LNCAP (cell line): ENCODE measurements at regions not wholly inside any gene's neighbourhood (a gene's known extent, or its start where the extent isn't known, plus 50 kb on each side); places are given as distances from the start of the nearest gene placed in this dataset.

Experiments
- CTCF ChIP-seq: fragments of 450-650 bp; IDR thresholded peaks from 2 replicates; pipeline ENCODE4 v1.5.1; 2017; ENCODE audit warnings: mild to moderate bottlenecking

DNA sequence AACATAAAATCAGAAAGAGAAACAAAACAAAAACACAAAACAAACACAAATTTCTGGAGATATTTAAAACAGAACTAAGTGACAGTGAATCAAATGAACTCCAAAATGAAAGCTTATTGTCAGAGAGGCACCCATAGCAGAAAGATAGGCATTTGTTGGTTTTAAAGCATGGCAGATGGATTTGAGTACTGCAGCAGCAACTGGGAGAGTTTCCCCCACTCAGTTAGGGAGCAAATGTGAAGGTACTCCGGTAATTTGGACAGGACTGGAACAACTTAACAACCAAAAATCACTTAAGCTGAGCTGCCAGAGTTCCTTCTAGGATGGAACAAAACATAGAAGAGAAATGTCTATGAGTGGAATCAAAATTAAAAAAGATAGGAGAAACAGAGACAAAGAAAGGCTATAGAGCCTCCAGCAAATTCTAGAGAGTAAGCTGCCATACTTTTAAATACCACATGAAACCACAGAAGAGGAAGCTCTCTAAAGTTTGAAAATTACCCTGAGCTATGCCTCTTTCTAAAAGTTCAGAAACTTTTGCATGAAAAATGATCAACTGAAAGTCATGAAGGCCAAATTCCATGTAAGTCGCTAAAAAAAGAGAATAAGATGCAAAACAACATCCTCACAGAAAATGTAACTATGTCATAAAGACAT is 1248.3 kb upstream of the USP15 start:
- no peak for TF ChIP-seq CTCF

GRCh38 chr12:61018571-61018970 is 1241.6 kb upstream of the USP15 start:
- TF ChIP-seq CTCF, result no peak

GRCh38 chr12:61023231-61023630 is 1237.0 kb upstream of the USP15 start:
- no peak for TF ChIP-seq CTCF

DNA sequence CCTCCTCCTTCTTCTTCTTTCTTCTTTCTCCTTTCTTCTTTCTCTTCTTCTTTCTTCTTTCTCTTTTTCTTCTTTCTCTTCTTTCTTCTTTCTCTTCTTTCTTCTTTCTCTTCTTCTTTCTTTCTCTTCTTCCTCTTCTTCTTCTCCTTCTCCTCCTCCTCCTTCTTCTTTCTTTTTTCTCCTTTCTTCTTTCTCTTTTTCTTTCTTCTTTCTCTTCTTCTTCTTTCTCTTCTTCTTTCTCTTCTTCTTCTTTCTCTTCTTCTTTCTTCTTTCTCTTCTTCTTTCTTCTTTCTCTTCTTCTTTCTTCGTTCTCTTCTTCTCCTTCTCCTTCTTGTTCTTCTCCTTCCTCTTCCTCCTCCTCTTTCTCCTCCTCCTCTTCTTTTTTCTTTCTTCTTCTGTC is 1230.7 kb upstream of the USP15 start:
- TF ChIP-seq CTCF, result no peak

DNA sequence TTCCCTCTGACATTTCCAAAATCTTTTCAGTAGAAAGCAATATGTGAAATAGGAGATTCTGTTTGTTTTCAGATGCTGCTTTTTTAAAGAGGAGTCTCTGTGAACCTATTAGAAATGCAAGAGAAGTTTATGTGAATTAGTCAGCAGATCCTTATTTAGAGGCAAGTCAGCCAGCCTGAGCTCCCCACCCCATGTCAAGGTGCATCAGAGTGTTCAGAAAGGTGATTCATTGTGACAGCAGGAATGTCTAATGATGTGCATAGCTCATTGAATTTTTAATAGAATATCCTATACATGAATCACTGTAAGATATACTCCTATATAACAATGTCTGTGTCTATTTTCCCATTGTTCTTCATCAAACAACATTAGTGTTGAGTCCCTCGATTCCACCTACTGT is 1222.4 kb upstream of the USP15 start:
- no peak for TF ChIP-seq CTCF

- no peak for TF ChIP-seq CTCF
Observed at GRCh38 chr12:61043838-61044237, 1216.4 kb upstream of the USP15 start.

DNA sequence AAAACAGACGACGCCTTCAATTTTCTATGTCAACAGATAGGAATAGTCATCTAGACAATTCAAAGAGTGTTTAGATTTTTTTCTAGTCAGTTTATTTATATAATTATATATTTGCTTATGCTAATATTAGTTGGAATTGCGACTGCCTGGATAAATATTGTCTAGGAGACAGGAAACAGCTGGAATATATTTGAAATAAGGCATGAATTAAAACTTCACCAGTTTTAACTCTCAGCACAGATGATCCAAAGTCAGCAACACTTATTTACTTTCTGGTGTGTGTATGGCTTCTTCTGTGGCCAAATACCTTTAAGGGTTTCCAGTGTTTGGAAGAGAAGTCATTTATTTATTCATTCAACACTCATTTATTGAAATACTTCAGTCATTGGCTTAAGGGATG is 1215.4 kb upstream of the USP15 start:
- TF ChIP-seq CTCF, result no peak
